ENCODE measurements at regions not wholly inside any gene's neighbourhood (a gene's known extent, or its start where the extent isn't known, plus 50 kb on each side); places are given as distances from the start of the nearest gene placed in this dataset.

DNA sequence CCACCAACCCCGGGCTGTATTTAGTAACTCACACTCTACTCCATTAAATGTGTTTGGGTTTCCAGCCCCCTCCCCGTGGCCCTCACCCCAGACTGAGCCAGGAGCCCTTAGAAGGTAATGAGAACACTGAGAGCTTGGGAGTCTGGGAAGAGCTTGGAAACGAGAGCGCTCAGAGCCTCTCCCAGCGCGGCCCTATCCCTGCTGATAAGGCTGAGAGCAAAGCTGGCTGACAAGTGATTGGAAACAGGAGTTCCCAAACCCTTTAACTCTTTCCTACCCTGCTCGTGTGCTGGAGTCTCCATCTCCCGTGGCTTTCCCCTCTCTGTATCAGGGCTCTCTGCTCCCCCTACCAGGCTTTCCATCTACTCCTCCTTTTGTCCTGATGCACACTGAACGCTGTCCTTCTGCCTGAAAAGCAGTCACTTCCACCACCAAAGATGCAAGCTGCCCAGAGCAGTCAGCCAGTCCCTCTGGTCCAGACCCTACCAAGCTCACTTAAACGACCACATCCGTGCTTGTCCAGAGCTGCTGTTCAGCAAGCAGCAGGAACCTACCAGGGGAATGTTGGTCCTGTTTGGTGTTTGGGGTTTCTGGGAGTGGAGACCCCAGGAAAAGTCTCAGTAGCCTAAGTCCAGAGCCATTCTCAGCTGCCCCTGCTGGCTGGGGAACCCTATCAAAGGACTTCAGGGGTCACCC is 100.0 kb upstream of the PKDCC start:
- TF ChIP-seq, protein P1, sequence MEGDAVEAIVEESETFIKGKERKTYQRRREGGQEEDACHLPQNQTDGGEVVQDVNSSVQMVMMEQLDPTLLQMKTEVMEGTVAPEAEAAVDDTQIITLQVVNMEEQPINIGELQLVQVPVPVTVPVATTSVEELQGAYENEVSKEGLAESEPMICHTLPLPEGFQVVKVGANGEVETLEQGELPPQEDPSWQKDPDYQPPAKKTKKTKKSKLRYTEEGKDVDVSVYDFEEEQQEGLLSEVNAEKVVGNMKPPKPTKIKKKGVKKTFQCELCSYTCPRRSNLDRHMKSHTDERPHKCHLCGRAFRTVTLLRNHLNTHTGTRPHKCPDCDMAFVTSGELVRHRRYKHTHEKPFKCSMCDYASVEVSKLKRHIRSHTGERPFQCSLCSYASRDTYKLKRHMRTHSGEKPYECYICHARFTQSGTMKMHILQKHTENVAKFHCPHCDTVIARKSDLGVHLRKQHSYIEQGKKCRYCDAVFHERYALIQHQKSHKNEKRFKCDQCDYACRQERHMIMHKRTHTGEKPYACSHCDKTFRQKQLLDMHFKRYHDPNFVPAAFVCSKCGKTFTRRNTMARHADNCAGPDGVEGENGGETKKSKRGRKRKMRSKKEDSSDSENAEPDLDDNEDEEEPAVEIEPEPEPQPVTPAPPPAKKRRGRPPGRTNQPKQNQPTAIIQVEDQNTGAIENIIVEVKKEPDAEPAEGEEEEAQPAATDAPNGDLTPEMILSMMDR (conservative IDR thresholded peaks at IDR 0.05 in 1 of 2, IDR thresholded peaks at IDR 0.05 in 1 of 2; ENCODE audit: extremely low read depth in 1 of 2, insufficient read depth in 1 of 2, low read depth in 1 of 2, low read length in 2 of 2), result no peak
- TF ChIP-seq EZH2 (IDR thresholded peaks at IDR 0.05; ENCODE audit: borderline replicate concordance, low read length), result no peak

Measured in mammary epithelial cell (primary cell).